ENCODE measurements at regions not wholly inside any gene's neighbourhood (a gene's known extent, or its start where the extent isn't known, plus 50 kb on each side); places are given as distances from the start of the nearest gene placed in this dataset.
"Not testable (repeated sequence)": the region's sequence is repeated elsewhere in the genome, so short reads cannot be mapped to it uniquely, and the experiment has no call there.

- H2AFZ ChIP-seq (ENCODE audit: low read depth, low read length) = no peak overlapping the region
- no peak for FAIRE-seq
- H4K20me1 ChIP-seq (replicated peaks; ENCODE audit: control insufficient read depth, extremely low read depth, insufficient read depth, low read length) = no peaks in the 10 kb centered on the region
- dilution Hi-C loops (cut with MboI; ENCODE audit: extremely low pct_ligation_motif_present, low sequenced_read_pairs) = no loop called here
- no peak overlapping the region for H3K27ac ChIP-seq (ENCODE audit: insufficient read depth, low read depth, low read length)
- CTCF ChIA-PET = no interaction called here
- H3K36me3 ChIP-seq (ENCODE audit: control insufficient read depth in 2 of 2, extremely low read depth in 1 of 2, insufficient read depth in 2 of 2, low read length in 2 of 2) = no peaks in the 10 kb centered on the region
- no peaks in the 10 kb centered on the region for H3K4me1 ChIP-seq (ENCODE audit: control insufficient read depth, extremely low read depth, insufficient read depth, low read length)
- H3K4me3 ChIP-seq (replicated peaks in 1 of 3; ENCODE audit: insufficient read depth in 1 of 3, low read depth in 1 of 3, low read length in 3 of 3) = no peak overlapping the region
- intact Hi-C loops (cut with micrococcal nuclease) = no loop called here
- BruUV-seq (replicated peaks) = no TSS peak
- no peaks in the 10 kb centered on the region for H3K9me3 ChIP-seq (replicated peaks; ENCODE audit: control insufficient read depth, insufficient read depth, low read length)
- POLR2A ChIA-PET = no interaction called here
- no peaks in the 10 kb centered on the region for H3K79me2 ChIP-seq (ENCODE audit: control insufficient read depth, insufficient read depth, low read length)
- H3K9me1 ChIP-seq (replicated peaks; ENCODE audit: control insufficient read depth, extremely low read depth, insufficient read depth, low read length) = no peaks in the 10 kb centered on the region
- no peak for TF ChIP-seq MAX (IDR thresholded peaks at IDR 0.05; ENCODE audit: insufficient read depth, insufficient read length)
- TF ChIP-seq GATA2 (IDR thresholded peaks at IDR 0.05; ENCODE audit: insufficient read depth, insufficient read length, low read depth, low read length) = no peak
- TF ChIP-seq POLR2A (IDR thresholded peaks at IDR 0.05; ENCODE audit: low read depth, low read length) = no peak
- no peak for TF ChIP-seq JUN (IDR thresholded peaks at IDR 0.05; ENCODE audit: borderline replicate concordance, insufficient read depth, insufficient read length, low read depth)
- TF ChIP-seq EZH2 (IDR thresholded peaks at IDR 0.05; ENCODE audit: borderline replicate concordance, low read depth, low read length, severe bottlenecking) = no peak
- no peak for TF ChIP-seq CTCF (IDR thresholded peaks at IDR 0.05; ENCODE audit: extremely low read depth in 1 of 2, insufficient read depth in 1 of 2, low read depth in 1 of 2, low read length in 2 of 2)
- no peak for TF ChIP-seq MYC (IDR thresholded peaks at IDR 0.05; ENCODE audit: low read depth, low read length)
- TF ChIP-seq POLR2AphosphoS5 (IDR thresholded peaks at IDR 0.05; ENCODE audit: insufficient read depth, low read depth, low read length) = no peak
- TF ChIP-seq FOS (IDR thresholded peaks at IDR 0.05; ENCODE audit: borderline replicate concordance, insufficient read depth, low read length) = no peak
- no peak overlapping the region for H3K9ac ChIP-seq (replicated peaks; ENCODE audit: extremely low read depth, insufficient read depth, low read length)
- H3K27me3 ChIP-seq (ENCODE audit: control insufficient read depth in 2 of 2, insufficient read depth in 2 of 2, low read length in 2 of 2) = no peaks in the 10 kb centered on the region
- DNase-seq (ENCODE audit: low read depth, low spot score) = no peak
- H3K4me2 ChIP-seq (ENCODE audit: insufficient read depth, low read length) = no peak overlapping the region
Measured at GRCh38 chr2:128670066-128670465, 351.4 kb upstream of the HS6ST1 start.

GRCh38 chr2:128671981-128672757, 353.5 kb upstream of the HS6ST1 start:
- H3K79me2 ChIP-seq (ENCODE audit: control insufficient read depth, insufficient read depth, low read length); H3K9me1 ChIP-seq (replicated peaks; ENCODE audit: control insufficient read depth, extremely low read depth, insufficient read depth, low read length); POLR2A ChIA-PET; CTCF ChIA-PET; BruUV-seq (replicated peaks); H3K27ac ChIP-seq (ENCODE audit: insufficient read depth, low read depth, low read length); H3K4me3 ChIP-seq (replicated peaks in 1 of 3; ENCODE audit: insufficient read depth in 1 of 3, low read depth in 1 of 3, low read length in 3 of 3); H3K4me1 ChIP-seq (ENCODE audit: control insufficient read depth, extremely low read depth, insufficient read depth, low read length); H2AFZ ChIP-seq (ENCODE audit: low read depth, low read length); FAIRE-seq; H3K9ac ChIP-seq (replicated peaks; ENCODE audit: extremely low read depth, insufficient read depth, low read length); DNase-seq (ENCODE audit: low read depth, low spot score); H3K9me3 ChIP-seq (replicated peaks; ENCODE audit: control insufficient read depth, insufficient read depth, low read length); H4K20me1 ChIP-seq (replicated peaks; ENCODE audit: control insufficient read depth, extremely low read depth, insufficient read depth, low read length); dilution Hi-C loops (cut with MboI; ENCODE audit: extremely low pct_ligation_motif_present, low sequenced_read_pairs); H3K27me3 ChIP-seq (ENCODE audit: control insufficient read depth in 2 of 2, insufficient read depth in 2 of 2, low read length in 2 of 2); intact Hi-C loops (cut with micrococcal nuclease); H3K4me2 ChIP-seq (ENCODE audit: insufficient read depth, low read length); H3K36me3 ChIP-seq (ENCODE audit: control insufficient read depth in 2 of 2, extremely low read depth in 1 of 2, insufficient read depth in 2 of 2, low read length in 2 of 2): not testable (repeated sequence)

- H3K27ac ChIP-seq (ENCODE audit: insufficient read depth, low read depth, low read length); dilution Hi-C loops (cut with MboI; ENCODE audit: extremely low pct_ligation_motif_present, low sequenced_read_pairs); H3K79me2 ChIP-seq (ENCODE audit: control insufficient read depth, insufficient read depth, low read length); H3K9me1 ChIP-seq (replicated peaks; ENCODE audit: control insufficient read depth, extremely low read depth, insufficient read depth, low read length); H3K4me3 ChIP-seq (replicated peaks in 1 of 3; ENCODE audit: insufficient read depth in 1 of 3, low read depth in 1 of 3, low read length in 3 of 3); DNase-seq (ENCODE audit: low read depth, low spot score); H3K9ac ChIP-seq (replicated peaks; ENCODE audit: extremely low read depth, insufficient read depth, low read length); POLR2A ChIA-PET; H3K4me2 ChIP-seq (ENCODE audit: insufficient read depth, low read length); H3K27me3 ChIP-seq (ENCODE audit: control insufficient read depth in 2 of 2, insufficient read depth in 2 of 2, low read length in 2 of 2); FAIRE-seq; H3K9me3 ChIP-seq (replicated peaks; ENCODE audit: control insufficient read depth, insufficient read depth, low read length); BruUV-seq (replicated peaks); H3K36me3 ChIP-seq (ENCODE audit: control insufficient read depth in 2 of 2, extremely low read depth in 1 of 2, insufficient read depth in 2 of 2, low read length in 2 of 2); intact Hi-C loops (cut with micrococcal nuclease); H2AFZ ChIP-seq (ENCODE audit: low read depth, low read length); H4K20me1 ChIP-seq (replicated peaks; ENCODE audit: control insufficient read depth, extremely low read depth, insufficient read depth, low read length); CTCF ChIA-PET; H3K4me1 ChIP-seq (ENCODE audit: control insufficient read depth, extremely low read depth, insufficient read depth, low read length): not testable (repeated sequence)
Measured at GRCh38 chr2:128679680-128680079, 361.0 kb upstream of the HS6ST1 start.
